Ishikawa (cell line): ENCODE measurements at regions not wholly inside any gene's neighbourhood (a gene's known extent, or its start where the extent isn't known, plus 50 kb on each side); places are given as distances from the start of the nearest gene placed in this dataset.

Experiments used
- CEBPB ChIP-seq: IDR thresholded peaks from 2 replicates; pipeline ENCODE4 v1.6.1; 2012
- RAD21 ChIP-seq: IDR thresholded peaks from 2 replicates; pipeline ENCODE4 v1.6.1; 2012; ENCODE audit warnings: low read depth
- TF ChIP-seq, protein P1 (sequence below): IDR thresholded peaks from 2 replicates; pipeline ENCODE4 v1.6.1; 2012

DNA sequence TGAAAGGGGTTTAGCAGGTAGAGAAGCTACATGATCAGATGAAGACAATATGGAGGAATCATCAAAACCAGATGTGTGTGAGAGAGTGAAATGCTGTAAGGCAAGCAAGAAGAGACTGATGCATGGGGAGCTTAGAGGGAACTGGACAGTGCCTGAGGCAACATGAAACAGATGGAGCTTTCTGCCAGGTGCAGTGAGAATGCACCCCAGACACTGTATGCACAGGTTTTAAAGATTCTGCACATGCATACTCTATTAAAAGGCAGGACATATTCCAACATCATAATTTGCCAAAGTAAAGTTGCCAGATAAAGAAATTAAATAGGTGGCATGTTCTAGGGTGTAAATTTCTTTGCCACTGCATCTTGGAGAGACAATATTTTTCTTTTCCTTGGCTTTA lies 200.1 kb downstream of the AMY1C start:
- TF ChIP-seq RAD21, result no peak
- TF ChIP-seq CEBPB, result no peak
- TF ChIP-seq, protein P1, sequence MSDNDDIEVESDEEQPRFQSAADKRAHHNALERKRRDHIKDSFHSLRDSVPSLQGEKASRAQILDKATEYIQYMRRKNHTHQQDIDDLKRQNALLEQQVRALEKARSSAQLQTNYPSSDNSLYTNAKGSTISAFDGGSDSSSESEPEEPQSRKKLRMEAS, result no peak
